ENCODE measurements at regions not wholly inside any gene's neighbourhood (a gene's known extent, or its start where the extent isn't known, plus 50 kb on each side); places are given as distances from the start of the nearest gene placed in this dataset.
"Not testable (repeated sequence)": the region's sequence is repeated elsewhere in the genome, so short reads cannot be mapped to it uniquely, and the experiment has no call there.

GRCh38 chr2:237217995-237218616, 132.4 kb downstream of the COPS8 start:
- DNase-seq (ENCODE audit: low spot score), result no peak

- DNase-seq (ENCODE audit: low spot score), result no peak
These were observed 133.1 kb downstream of the COPS8 start for GRCh38 chr2:237218756-237219155.

GRCh38 chr2:237219826-237220225, 134.1 kb downstream of the COPS8 start:
- DNase-seq (ENCODE audit: low spot score), result no peak

GRCh38 chr2:237221443-237221842, 135.8 kb downstream of the COPS8 start:
- no peak for DNase-seq (ENCODE audit: low spot score)

GRCh38 chr2:237222178-237222577, 136.5 kb downstream of the COPS8 start:
- DNase-seq (ENCODE audit: low spot score), result no peak

- DNase-seq (ENCODE audit: low spot score), result no peak
These were observed 136.9 kb downstream of the COPS8 start for GRCh38 chr2:237222601-237223041.

- DNase-seq (ENCODE audit: low spot score), result peak; percentile 35
These were observed 137.6 kb downstream of the COPS8 start for GRCh38 chr2:237223201-237223861.

GRCh38 chr2:237227190-237227589, 141.5 kb downstream of the COPS8 start:
- DNase-seq (ENCODE audit: low spot score), result no peak

GRCh38 chr2:237227592-237228280, 142.0 kb downstream of the COPS8 start:
- no peak for DNase-seq (ENCODE audit: low spot score)

- DNase-seq (ENCODE audit: low spot score), result no peak
These were observed 142.6 kb downstream of the COPS8 start for GRCh38 chr2:237228281-237228625.

GRCh38 chr2:237229905-237230304, 144.2 kb downstream of the COPS8 start:
- DNase-seq (ENCODE audit: low spot score), result no peak

GRCh38 chr2:237230355-237230754, 144.7 kb downstream of the COPS8 start:
- no peak for DNase-seq (ENCODE audit: low spot score)

GRCh38 chr2:237231593-237231992, 145.9 kb downstream of the COPS8 start:
- no peak for DNase-seq (ENCODE audit: low spot score)

GRCh38 chr2:237232166-237232565, 146.5 kb downstream of the COPS8 start:
- DNase-seq (ENCODE audit: low spot score), result no peak

GRCh38 chr2:237234268-237234667, 148.6 kb downstream of the COPS8 start:
- DNase-seq (ENCODE audit: low spot score), result no peak

- peak; percentile 80 for DNase-seq (ENCODE audit: low spot score)
These were observed 149.8 kb downstream of the COPS8 start for GRCh38 chr2:237235383-237236095.

GRCh38 chr2:237236188-237236587, 150.5 kb downstream of the COPS8 start:
- DNase-seq (ENCODE audit: low spot score), result no peak

- no peak for DNase-seq (ENCODE audit: low spot score)
These were observed 152.6 kb downstream of the COPS8 start for GRCh38 chr2:237238249-237238648.

- no peak for DNase-seq (ENCODE audit: low spot score)
These were observed 154.6 kb downstream of the COPS8 start for GRCh38 chr2:237240252-237240651.

GRCh38 chr2:237240868-237241267, 155.2 kb downstream of the COPS8 start:
- not testable (repeated sequence) for DNase-seq (ENCODE audit: low spot score)

- DNase-seq (ENCODE audit: low spot score), result no peak
These were observed 156.4 kb downstream of the COPS8 start for GRCh38 chr2:237242091-237242536.

- DNase-seq (ENCODE audit: low spot score), result no peak
These were observed 157.8 kb downstream of the COPS8 start for GRCh38 chr2:237243487-237243886.
